HUES48 (cell line): ENCODE measurements at regions not wholly inside any gene's neighbourhood (a gene's known extent, or its start where the extent isn't known, plus 50 kb on each side); places are given as distances from the start of the nearest gene placed in this dataset.
"Not testable (repeated sequence)": the region's sequence is repeated elsewhere in the genome, so short reads cannot be mapped to it uniquely, and the experiment has no call there.

Experiments
- H3K27ac ChIP-seq: one replicate; pipeline ENCODE4 v1.7.0; 2013; ENCODE audit warnings: low read depth, low read length, inconsistent platforms
- H3K27me3 ChIP-seq: 2 replicates; pipeline ENCODE4 v1.6.1; 2013; ENCODE audit warnings: mild to moderate bottlenecking, low read length; ENCODE audit not compliant: control insufficient read depth, insufficient read depth
- H3K36me3 ChIP-seq: 2 replicates; pipeline ENCODE4 v1.6.1; 2013; ENCODE audit warnings: low read length; ENCODE audit not compliant: control insufficient read depth, insufficient read depth
- H3K4me1 ChIP-seq: 2 replicates; pipeline ENCODE4 v1.6.1; 2013; ENCODE audit warnings: mild to moderate bottlenecking, low read length; ENCODE audit not compliant: control insufficient read depth, insufficient read depth
- H3K4me3 ChIP-seq: 2 replicates; pipeline ENCODE4 v1.5.1; 2013; ENCODE audit warnings: mild to moderate bottlenecking, low read depth, low read length
- H3K9ac ChIP-seq: 2 replicates; pipeline ENCODE4 v1.6.1; 2013; ENCODE audit warnings: mild to moderate bottlenecking, low read depth, low read length, moderate library complexity
- H3K9me3 ChIP-seq: 2 replicates; pipeline ENCODE4 v1.6.1; 2013; ENCODE audit warnings: low read length; ENCODE audit not compliant: control insufficient read depth, insufficient read depth

- Histone ChIP-seq H3K27ac (no peak overlapping the region), H3K4me3 (no peak overlapping the region), H3K36me3 (no peaks in the 10 kb centered on the region), H3K9me3 (no peaks in the 10 kb centered on the region), H3K4me1 (no peaks in the 10 kb centered on the region), H3K9ac (no peak overlapping the region), H3K27me3 (no peaks in the 10 kb centered on the region)
Measured at GRCh38 chr18:1438458-1438910, 533.8 kb downstream of the ADCYAP1 start.

DNA sequence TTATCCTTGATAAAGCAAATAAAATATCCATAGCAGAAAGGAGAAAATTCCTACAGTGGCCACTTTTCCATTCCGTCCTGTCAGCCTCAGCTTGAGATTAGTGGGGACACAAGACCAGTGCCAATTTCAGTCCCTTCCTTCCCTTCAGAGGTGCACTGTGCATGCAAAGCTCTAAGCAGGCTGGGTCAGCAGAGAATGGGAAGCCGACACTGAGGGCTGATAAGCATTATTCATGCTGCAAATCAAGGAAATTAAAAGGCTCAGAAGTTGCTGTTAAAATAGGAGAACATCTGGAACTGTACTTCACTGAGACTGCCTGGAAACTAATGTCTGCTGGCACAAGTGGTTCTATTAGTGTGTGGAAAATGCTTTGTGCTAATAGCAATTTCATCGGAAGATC, 534.3 kb downstream of the ADCYAP1 start:
- Histone ChIP-seq H3K36me3 (no peaks in the 10 kb centered on the region), H3K9me3 (no peaks in the 10 kb centered on the region), H3K4me1 (no peaks in the 10 kb centered on the region), H3K27ac (no peak overlapping the region), H3K9ac (no peak overlapping the region), H3K27me3 (no peaks in the 10 kb centered on the region), H3K4me3 (no peak overlapping the region)

DNA sequence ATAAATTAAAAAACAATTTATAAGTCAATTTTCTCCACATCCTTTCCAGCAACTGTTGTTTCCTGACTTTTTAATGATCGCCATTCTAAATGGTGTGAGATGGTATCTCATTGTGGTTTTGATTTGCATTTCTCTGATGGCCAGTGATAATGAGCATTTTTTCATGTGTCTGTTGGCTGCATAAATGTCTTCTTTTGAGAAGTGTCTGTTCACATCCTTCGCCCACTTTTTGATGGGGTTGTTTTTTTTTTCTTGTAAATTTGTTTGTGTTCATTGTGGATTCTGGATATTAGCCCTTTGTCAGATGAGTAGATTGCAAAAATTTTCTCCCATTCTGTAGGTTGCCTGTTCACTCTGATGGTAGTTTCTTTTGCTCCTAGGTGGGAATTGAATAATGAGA, 539.4 kb downstream of the ADCYAP1 start:
- not testable (repeated sequence) for H3K27ac ChIP-seq, H3K4me3 ChIP-seq, H3K36me3 ChIP-seq, H3K9me3 ChIP-seq, H3K4me1 ChIP-seq, H3K9ac ChIP-seq, H3K27me3 ChIP-seq

- Histone ChIP-seq H3K27ac (no peak overlapping the region), H3K4me3 (no peak overlapping the region), H3K27me3 (no peaks in the 10 kb centered on the region), H3K36me3 (no peaks in the 10 kb centered on the region), H3K9me3 (no peaks in the 10 kb centered on the region), H3K9ac (no peak overlapping the region), H3K4me1 (no peaks in the 10 kb centered on the region)
Measured at GRCh38 chr18:1446765-1447164, 542.1 kb downstream of the ADCYAP1 start.

DNA sequence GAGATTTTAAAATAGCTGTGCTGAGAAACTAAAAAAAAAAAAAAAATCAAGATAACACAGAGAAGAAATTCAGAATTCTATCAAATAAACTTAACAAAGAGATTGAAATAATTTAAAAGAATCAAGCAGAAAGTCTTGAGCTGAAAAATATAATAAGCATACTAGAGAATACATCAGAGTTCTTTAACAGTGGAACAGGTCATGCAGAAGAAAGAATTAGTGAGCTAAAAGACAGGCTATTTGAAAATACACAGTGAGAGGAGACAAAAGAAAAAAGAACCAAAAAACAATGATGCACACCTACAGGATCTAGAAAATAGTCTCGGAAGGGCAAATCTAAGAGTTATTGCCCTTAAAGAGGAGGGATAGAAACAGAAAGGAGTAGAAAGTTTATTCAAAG, 548.1 kb downstream of the ADCYAP1 start:
- Histone ChIP-seq H3K27me3 (no peaks in the 10 kb centered on the region), H3K36me3 (no peaks in the 10 kb centered on the region), H3K4me1 (no peaks in the 10 kb centered on the region), H3K9me3 (no peaks in the 10 kb centered on the region), H3K4me3 (no peak overlapping the region), H3K27ac (no peak overlapping the region), H3K9ac (no peak overlapping the region)

GRCh38 chr18:1455605-1456004, 550.9 kb downstream of the ADCYAP1 start:
- Histone ChIP-seq H3K9ac (no peak overlapping the region), H3K27ac (no peak overlapping the region), H3K4me3 (no peak overlapping the region), H3K9me3 (no peaks in the 10 kb centered on the region; the same call in 1 of the 2 replicates), H3K4me1 (no peaks in the 10 kb centered on the region), H3K36me3 (no peaks in the 10 kb centered on the region), H3K27me3 (no peaks in the 10 kb centered on the region)

DNA sequence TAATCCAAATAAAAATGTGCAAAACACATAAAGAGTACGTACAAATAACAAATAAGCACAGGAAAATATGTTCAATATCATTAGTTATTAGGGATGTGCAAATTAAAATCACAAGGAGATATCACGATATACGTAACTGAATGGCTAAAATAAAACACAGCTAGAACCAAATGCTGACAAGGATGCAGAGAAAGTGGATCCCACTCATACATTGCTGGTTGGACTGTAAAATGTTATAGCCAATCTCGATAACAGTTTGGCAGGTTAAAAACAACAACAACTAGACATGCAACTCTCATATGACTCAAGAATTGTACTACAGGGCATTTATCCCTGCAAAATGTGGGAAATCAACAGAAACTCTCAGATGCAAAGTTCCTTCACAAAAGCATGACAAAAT, 553.9 kb downstream of the ADCYAP1 start:
- Histone ChIP-seq H3K9me3 (no peaks in the 10 kb centered on the region; the same call in 1 of the 2 replicates), H3K27ac (no peak overlapping the region), H3K4me1 (no peaks in the 10 kb centered on the region), H3K9ac (no peak overlapping the region), H3K4me3 (no peak overlapping the region), H3K27me3 (no peaks in the 10 kb centered on the region), H3K36me3 (no peaks in the 10 kb centered on the region)

- H3K27me3 ChIP-seq, result no peaks in the 10 kb centered on the region
- no peaks in the 10 kb centered on the region for H3K36me3 ChIP-seq
- H3K4me1 ChIP-seq, result no peaks in the 10 kb centered on the region
- H3K9me3 ChIP-seq, result no peaks in the 10 kb centered on the region
- no peak overlapping the region for H3K9ac ChIP-seq
- no peak overlapping the region for H3K27ac ChIP-seq
- no peak overlapping the region for H3K4me3 ChIP-seq
Measured at GRCh38 chr18:1463981-1464380, 559.3 kb downstream of the ADCYAP1 start.

DNA sequence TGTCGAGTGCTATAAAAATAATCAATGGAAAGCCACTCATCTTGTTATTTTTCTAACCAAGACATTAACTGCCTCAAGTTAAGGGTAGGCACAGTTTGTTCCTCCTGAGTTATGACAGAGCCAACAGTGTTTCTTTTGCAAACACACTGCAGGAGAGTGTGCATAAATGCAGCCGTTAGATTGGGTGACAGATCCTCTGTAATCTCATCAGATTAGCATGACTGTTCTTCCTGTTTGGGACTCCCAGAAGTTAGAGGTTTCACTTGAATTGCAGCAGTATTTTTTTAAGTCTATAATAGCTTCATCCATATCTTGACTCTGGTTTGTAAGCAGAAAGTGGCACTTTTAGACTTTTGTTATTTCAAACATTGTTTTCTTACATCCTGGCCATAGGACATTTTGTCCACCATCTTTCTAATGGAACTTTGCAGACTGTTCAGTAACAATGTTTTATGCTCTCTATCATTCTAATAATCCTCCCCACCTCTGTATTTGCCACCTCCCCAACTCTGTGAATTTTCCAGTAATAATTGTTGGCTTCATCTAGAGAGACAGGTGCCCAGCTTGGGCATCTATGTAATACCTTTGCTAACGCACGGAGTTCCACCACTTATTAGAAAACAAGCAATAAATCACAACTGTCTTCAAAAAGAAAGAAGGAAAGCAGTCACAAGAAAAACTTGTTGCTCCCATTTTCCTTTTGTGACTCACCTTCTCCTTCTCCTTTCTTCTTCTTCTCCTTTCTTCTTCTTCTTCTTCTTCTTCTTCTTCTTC, 560.0 kb downstream of the ADCYAP1 start:
- no peaks in the 10 kb centered on the region for H3K27me3 ChIP-seq
- H3K4me1 ChIP-seq, result no peaks in the 10 kb centered on the region
- no peaks in the 10 kb centered on the region for H3K9me3 ChIP-seq
- H3K4me3 ChIP-seq, result no peak overlapping the region
- no peak overlapping the region for H3K9ac ChIP-seq
- no peaks in the 10 kb centered on the region for H3K36me3 ChIP-seq
- no peak overlapping the region for H3K27ac ChIP-seq

GRCh38 chr18:1466035-1466434, 561.4 kb downstream of the ADCYAP1 start:
- no peaks in the 10 kb centered on the region for H3K9me3 ChIP-seq
- no peak overlapping the region for H3K27ac ChIP-seq
- no peaks in the 10 kb centered on the region for H3K27me3 ChIP-seq
- no peaks in the 10 kb centered on the region for H3K4me1 ChIP-seq
- no peak overlapping the region for H3K9ac ChIP-seq
- H3K4me3 ChIP-seq, result no peak overlapping the region
- H3K36me3 ChIP-seq, result no peaks in the 10 kb centered on the region

DNA sequence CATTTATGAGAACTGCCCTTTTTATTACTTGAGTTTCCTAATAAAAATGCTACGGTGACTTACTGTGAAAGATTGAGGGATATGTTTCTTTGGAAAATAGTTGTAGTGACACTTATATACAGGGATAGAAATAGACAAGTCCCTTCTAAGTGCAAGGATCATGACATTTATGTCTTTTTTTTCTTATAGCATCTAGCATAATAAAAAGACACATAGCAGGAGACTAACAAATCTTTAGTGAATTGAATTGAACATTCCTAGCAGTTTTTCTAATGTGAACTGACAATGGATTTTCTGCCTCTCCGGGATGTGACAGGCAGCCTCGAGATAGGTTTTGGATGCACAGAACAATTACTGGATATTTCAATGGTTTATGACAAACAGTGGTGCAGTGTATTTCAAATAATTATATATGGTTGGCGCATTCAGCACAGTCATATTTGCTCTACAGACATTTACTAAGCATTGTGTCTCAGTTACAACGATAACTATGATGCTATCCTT, 562.8 kb downstream of the ADCYAP1 start:
- Histone ChIP-seq H3K4me3 (no peak overlapping the region), H3K27me3 (no peaks in the 10 kb centered on the region), H3K36me3 (no peaks in the 10 kb centered on the region), H3K4me1 (no peaks in the 10 kb centered on the region), H3K9ac (no peak overlapping the region), H3K9me3 (no peaks in the 10 kb centered on the region), H3K27ac (no peak overlapping the region)
